VCaP (cell line): ENCODE measurements at regions not wholly inside any gene's neighbourhood (a gene's known extent, or its start where the extent isn't known, plus 50 kb on each side); places are given as distances from the start of the nearest gene placed in this dataset.

Experiments used
- H3K27ac ChIP-seq: fragments of 450-650 bp; 2 replicates; pipeline ENCODE4 v1.5.1; 2017
- TF ChIP-seq, protein P1 (sequence below): fragments of 450-650 bp; conservative IDR thresholded peaks from 2 replicates; pipeline ENCODE4 v1.5.1; 2017; ENCODE audit warnings: mild to moderate bottlenecking, moderate library complexity

DNA sequence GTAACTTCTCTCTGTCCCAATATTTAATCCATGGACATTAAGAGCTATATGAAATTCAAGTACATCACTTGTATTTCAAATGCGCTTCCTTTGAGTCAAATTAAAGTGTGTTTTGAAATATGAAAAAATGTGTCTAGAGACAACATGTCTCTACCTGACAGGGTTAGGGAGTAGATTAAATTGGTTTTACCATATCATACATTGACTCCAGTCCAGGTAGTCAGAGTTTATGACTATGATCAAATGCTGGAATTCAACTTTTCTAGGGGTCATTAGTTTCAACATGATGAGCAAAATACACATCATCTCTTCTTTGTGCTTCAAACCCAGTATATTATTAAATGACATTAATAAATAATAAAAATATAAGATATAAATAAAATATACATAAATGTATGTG is 259.2 kb downstream of the CDH10 start:
- TF ChIP-seq, protein P1, sequence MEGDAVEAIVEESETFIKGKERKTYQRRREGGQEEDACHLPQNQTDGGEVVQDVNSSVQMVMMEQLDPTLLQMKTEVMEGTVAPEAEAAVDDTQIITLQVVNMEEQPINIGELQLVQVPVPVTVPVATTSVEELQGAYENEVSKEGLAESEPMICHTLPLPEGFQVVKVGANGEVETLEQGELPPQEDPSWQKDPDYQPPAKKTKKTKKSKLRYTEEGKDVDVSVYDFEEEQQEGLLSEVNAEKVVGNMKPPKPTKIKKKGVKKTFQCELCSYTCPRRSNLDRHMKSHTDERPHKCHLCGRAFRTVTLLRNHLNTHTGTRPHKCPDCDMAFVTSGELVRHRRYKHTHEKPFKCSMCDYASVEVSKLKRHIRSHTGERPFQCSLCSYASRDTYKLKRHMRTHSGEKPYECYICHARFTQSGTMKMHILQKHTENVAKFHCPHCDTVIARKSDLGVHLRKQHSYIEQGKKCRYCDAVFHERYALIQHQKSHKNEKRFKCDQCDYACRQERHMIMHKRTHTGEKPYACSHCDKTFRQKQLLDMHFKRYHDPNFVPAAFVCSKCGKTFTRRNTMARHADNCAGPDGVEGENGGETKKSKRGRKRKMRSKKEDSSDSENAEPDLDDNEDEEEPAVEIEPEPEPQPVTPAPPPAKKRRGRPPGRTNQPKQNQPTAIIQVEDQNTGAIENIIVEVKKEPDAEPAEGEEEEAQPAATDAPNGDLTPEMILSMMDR: no peak
- no peak overlapping the region for H3K27ac ChIP-seq

DNA sequence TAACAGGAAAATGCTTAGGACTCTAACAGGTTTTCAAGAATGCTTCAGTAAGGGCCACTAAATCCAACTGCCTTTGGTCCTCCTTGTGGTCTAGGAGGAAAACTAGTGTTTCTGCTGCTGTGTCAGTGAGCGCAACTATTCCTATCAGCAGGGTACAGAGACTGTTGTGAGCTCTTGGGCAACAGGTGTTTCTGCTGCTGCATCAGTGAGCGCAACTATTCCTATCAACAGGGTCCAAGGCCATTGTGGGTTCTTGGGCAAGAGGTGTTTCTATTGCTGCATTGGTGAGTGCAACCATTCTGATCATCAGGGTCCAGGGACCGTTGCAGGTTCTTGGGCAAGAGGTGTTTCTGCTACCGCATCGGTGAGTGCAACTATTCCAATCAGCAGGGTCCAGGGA is 256.3 kb downstream of the CDH10 start:
- TF ChIP-seq, protein P1: no peak
- H3K27ac ChIP-seq: no peak overlapping the region

DNA sequence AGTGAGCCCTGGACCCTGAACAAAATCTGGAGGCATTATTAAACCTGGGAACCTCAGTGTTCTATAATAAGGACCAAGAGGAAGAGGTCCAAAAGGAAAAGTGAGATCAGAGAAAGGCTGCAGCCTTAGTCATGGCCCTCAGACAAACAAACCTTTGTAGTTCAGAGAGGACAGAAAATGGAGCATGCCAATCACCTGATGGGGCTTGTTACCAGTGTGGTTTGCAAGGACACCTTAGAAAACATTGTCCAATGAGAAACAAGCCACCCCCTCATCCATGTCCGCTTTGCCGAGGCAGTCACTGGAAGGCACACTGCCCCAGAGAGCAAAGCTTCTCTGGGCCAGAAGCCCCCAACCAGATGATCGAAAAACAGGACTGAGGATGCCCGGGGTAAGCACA is 254.8 kb downstream of the CDH10 start:
- no peak overlapping the region for H3K27ac ChIP-seq
- TF ChIP-seq, protein P1: no peak

DNA sequence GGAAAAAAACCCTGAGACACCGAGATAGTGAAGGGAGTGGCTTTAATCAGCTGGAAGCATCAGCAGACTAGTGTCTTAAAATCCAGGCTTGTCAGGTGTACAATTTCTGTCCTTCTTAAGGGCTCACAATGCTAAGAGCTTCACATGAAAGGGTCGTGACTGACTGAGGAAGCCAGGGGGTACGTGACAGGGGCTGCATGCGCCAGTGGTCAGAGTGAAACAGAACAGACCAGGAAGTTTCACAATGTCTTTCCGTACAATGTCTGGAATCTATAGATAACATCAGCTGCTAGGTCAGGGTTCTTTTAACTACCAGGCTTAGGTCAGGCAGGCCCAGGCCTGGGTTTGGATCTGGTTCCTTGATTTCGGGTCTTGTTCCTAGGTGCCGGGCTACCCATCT is 253.0 kb downstream of the CDH10 start:
- TF ChIP-seq, protein P1: no peak
- no peak overlapping the region for H3K27ac ChIP-seq

DNA sequence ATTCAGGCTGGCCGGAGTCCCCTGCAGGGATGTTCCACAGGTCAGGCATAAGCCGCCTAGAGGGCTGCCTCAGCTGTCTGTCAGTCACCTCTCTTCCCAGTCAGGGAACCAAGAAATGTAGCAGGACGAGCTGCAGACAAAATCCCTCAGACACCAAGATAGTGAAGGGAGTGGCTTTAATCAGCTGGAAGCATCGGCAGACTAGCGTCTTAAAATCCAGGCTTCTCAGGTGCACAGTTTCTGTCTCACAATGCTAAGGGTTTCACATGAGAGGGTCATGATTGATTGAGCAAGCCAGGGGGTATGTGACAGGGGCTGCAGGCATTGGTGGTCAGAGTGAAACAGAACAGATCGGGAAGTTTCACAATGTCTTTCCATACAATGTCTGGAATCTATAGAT is 247.2 kb downstream of the CDH10 start:
- TF ChIP-seq, protein P1: no peak
- H3K27ac ChIP-seq: no peak overlapping the region

DNA sequence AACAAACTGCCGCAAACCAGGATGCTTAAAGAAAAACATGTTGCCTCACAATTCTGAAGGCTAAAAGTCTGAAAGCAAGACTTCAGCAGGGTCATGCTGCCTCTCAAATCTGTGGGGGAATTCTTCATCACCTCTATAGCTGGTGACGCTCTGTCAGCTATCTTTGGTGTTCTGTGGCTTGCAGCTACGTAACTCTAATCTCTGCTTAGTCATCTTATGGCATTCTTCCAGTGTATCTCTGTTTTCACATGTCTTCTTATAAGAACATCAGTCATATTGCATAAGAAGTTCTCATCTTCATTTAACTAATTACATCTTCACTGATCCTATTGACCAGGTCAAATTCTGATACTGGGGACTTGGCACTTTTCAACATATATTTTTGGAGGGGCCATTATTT is 243.0 kb downstream of the CDH10 start:
- TF ChIP-seq, protein P1: no peak
- no peak overlapping the region for H3K27ac ChIP-seq

DNA sequence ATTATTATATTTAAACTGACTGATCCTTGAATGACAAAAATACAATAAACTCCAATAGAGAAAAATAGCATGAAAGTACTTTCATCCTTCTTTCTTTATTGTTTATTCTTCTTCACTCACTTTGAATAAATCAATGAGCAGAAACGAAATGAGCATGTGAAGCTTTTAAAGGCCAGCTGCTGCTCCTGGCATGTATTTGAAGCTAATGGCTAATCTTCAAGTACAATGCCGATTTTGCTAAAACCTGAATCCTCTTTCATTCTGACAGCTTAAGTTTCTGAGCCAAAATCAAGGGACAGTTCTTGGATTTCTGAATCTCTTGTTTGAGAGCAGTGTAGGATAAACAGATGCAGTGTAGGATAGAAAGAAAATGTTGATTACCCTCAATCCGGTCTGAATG is 237.3 kb downstream of the CDH10 start:
- no peak overlapping the region for H3K27ac ChIP-seq
- TF ChIP-seq, protein P1: no peak

DNA sequence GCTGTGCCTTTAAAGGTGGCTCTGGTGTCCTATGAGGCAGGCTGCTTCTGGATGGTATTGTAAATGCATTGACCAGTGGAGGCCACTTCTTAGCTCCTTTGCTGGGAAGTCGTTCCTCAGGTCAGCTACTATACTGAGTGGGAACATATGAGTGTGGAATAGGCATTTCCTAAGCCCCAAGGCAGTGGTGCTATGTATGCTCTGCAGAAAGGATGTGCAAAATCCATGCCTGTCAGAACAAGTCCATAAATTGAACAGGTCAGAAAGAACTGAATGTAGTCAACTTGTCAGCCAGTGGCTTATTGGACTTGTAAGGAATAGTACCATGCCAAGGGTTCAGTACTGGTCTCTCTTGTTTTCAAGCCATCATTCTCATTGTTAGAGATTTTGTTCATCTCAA is 216.4 kb downstream of the CDH10 start:
- TF ChIP-seq, protein P1: no peak
- no peak overlapping the region for H3K27ac ChIP-seq
